Stomach (tissue), 8 donors: ENCODE measurements at regions not wholly inside any gene's neighbourhood (a gene's known extent, or its start where the extent isn't known, plus 50 kb on each side); places are given as distances from the start of the nearest gene placed in this dataset.

ENCODE experiments used
- DNase-seq, 2 donors: peaks; one replicate each; pipeline versions ENCODE4 v3.0.0 to v3.0.0-alpha.2; 2013 to 2019
- H3K27ac ChIP-seq, 5 donors: fragments of 200-600 bp in 4 of 5; sonication (generic) in 4 of 5; one replicate each; pipeline ENCODE4 v1.5.1; 2013 to 2019; ENCODE audit warnings: mild to moderate bottlenecking in 1 of 5, moderate library complexity in 1 of 5
- H3K27me3 ChIP-seq, 3 donors: fragments of 200-600 bp; sonication (generic); one replicate each; pipeline ENCODE4 v1.5.1; 2017 to 2019; ENCODE audit warnings: mixed run types in 1 of 3
- H3K36me3 ChIP-seq, 4 donors: fragments of 200-600 bp; sonication (generic); 1 replicate in 3 of 4; 2 replicates in 1 of 4; pipeline ENCODE4 v1.5.1; 2016 to 2019
- H3K4me1 ChIP-seq, 4 donors: fragments of 200-600 bp; sonication (generic); one replicate each; pipeline ENCODE4 v1.5.1; 2016 to 2019
- H3K4me3 ChIP-seq, 4 donors: fragments of 200-600 bp; sonication (generic) in 3 of 4; one replicate each; pipeline ENCODE4 v1.5.1; 2016 to 2019; ENCODE audit warnings: mild to moderate bottlenecking in 1 of 4
- H3K9me3 ChIP-seq, 4 donors: fragments of 200-600 bp; sonication (generic); one replicate each; pipeline ENCODE4 v1.5.1; 2016 to 2019
- CTCF ChIP-seq, 7 experiments: fragments of 450-650 bp in 4 of 7; fragments of 200-600 bp in 3 of 7; sonication (generic) in 3 of 7; IDR thresholded peaks; one replicate each; pipeline ENCODE4 v1.5.1; 2016 to 2019; ENCODE audit warnings: antibody characterized with exemption in 7 of 7, control low read depth in 2 of 7, mild to moderate bottlenecking in 1 of 7
- EP300 ChIP-seq: sonication (generic); formaldehyde crosslinking; IDR thresholded peaks from one replicate; pipeline ENCODE4 v1.6.1; 2017; ENCODE audit warnings: antibody characterized with exemption
- POLR2A ChIP-seq, 4 donors: fragments of 450-650 bp; IDR thresholded peaks; one replicate each; pipeline ENCODE4 v1.6.1; 2016; ENCODE audit warnings: antibody characterized with exemption in 4 of 4, control low read depth in 2 of 4, mild to moderate bottlenecking in 1 of 4, moderate library complexity in 1 of 4
- POLR2AphosphoS5 ChIP-seq, 3 donors: sonication (generic); formaldehyde crosslinking; IDR thresholded peaks; one replicate each; pipeline ENCODE4 v1.6.1; 2016; ENCODE audit warnings: antibody characterized with exemption in 3 of 3
- WGBS, 5 donors: extraction: QIAGEN DNeasy Blood & Tissue Kit in 3 of 5; methylation state at CpG; one replicate each; pipeline versions ENCODE4 v1.1.5 to v1.1.7; 2013 to 2018; 5-methylcytosine and 5-hydroxymethylcytosine counted together
- intact Hi-C: fragments of 100-400 bp; cut with DNase I; formaldehyde crosslinking; loops from one replicate; pipeline ENCODE4 v1.15.1; 2023; ENCODE audit warnings: low total_unique reads
- donor health status: healthy with polysubstance abuse.
- donor health status: Bipolar disorder and iron deficiency.
- donor health status: healthy.

- intact Hi-C loops: no loop called here
- TF ChIP-seq POLR2AphosphoS5 (IDR thresholded peaks at IDR 0.05): no peak
- TF ChIP-seq CTCF (IDR thresholded peaks at IDR 0.05): no peak
- TF ChIP-seq POLR2A (IDR thresholded peaks at IDR 0.05): no peak
- TF ChIP-seq EP300: no peak
- H3K4me1 ChIP-seq: no peaks in the 10 kb centered on the region
- no peaks in the 10 kb centered on the region for H3K27me3 ChIP-seq
- whole genome bisulfite sequencing, 5 donors: 87 to 93% (median 88%) methylated on average over 3 of the region's 3 CpGs
- DNase-seq: no peak
- no peak overlapping the region for H3K4me3 ChIP-seq
- no peak overlapping the region for H3K27ac ChIP-seq
- no peaks in the 10 kb centered on the region for H3K9me3 ChIP-seq
- H3K36me3 ChIP-seq: no peaks in the 10 kb centered on the region
These were observed 898.5 kb downstream of the METTL15 start for GRCh38 chr11:29006668-29007067.

- Histone ChIP-seq H3K27me3 (no peaks in the 10 kb centered on the region), H3K27ac (no peak overlapping the region), H3K4me1 (no peaks in the 10 kb centered on the region), H3K9me3 (no peaks in the 10 kb centered on the region), H3K4me3 (no peak overlapping the region), H3K36me3 (no peaks in the 10 kb centered on the region)
- WGBS, 5 donors: 85 to 94% (median 87%) methylated on average over 4 of the region's 4 CpGs
- DNase-seq: no peak
- TF ChIP-seq POLR2A (IDR thresholded peaks at IDR 0.05): no peak
- TF ChIP-seq POLR2AphosphoS5 (IDR thresholded peaks at IDR 0.05): no peak
- TF ChIP-seq CTCF (IDR thresholded peaks at IDR 0.05): no peak
- no peak for TF ChIP-seq EP300
- intact Hi-C loops: no loop called here
These were observed 897.3 kb downstream of the METTL15 start for GRCh38 chr11:29005401-29005980.

GRCh38 chr11:29002816-29003215 is 894.6 kb downstream of the METTL15 start:
- Histone ChIP-seq H3K27ac (no peak overlapping the region), H3K4me1 (no peaks in the 10 kb centered on the region), H3K27me3 (no peaks in the 10 kb centered on the region), H3K4me3 (no peak overlapping the region), H3K9me3 (no peaks in the 10 kb centered on the region), H3K36me3 (no peaks in the 10 kb centered on the region)
- intact Hi-C loops: no loop called here
- no peak for DNase-seq
- WGBS, 5 donors: 58 to 78% (median 71%) methylated on average over 3 of the region's 3 CpGs
- no peak for TF ChIP-seq POLR2A (IDR thresholded peaks at IDR 0.05)
- no peak for TF ChIP-seq CTCF (IDR thresholded peaks at IDR 0.05)
- no peak for TF ChIP-seq EP300
- TF ChIP-seq POLR2AphosphoS5 (IDR thresholded peaks at IDR 0.05): no peak

GRCh38 chr11:28999620-29000019 is 891.4 kb downstream of the METTL15 start:
- H3K27ac ChIP-seq: no peak overlapping the region
- intact Hi-C loops: no loop called here
- H3K4me1 ChIP-seq: no peaks in the 10 kb centered on the region
- H3K4me3 ChIP-seq: no peak overlapping the region
- no peaks in the 10 kb centered on the region for H3K9me3 ChIP-seq
- no peaks in the 10 kb centered on the region for H3K36me3 ChIP-seq
- no peak for DNase-seq
- no peak for TF ChIP-seq POLR2AphosphoS5 (IDR thresholded peaks at IDR 0.05)
- no peak for TF ChIP-seq EP300
- no peak for TF ChIP-seq POLR2A (IDR thresholded peaks at IDR 0.05)
- TF ChIP-seq CTCF (IDR thresholded peaks at IDR 0.05): no peak
- WGBS, 5 donors: 75 to 85% (median 80%) methylated on average over 1 of the region's 1 CpG
- no peaks in the 10 kb centered on the region for H3K27me3 ChIP-seq
